Muscle layer of duodenum (tissue), 2 donors: ENCODE measurements at regions not wholly inside any gene's neighbourhood (a gene's known extent, or its start where the extent isn't known, plus 50 kb on each side); places are given as distances from the start of the nearest gene placed in this dataset.
"Not testable (repeated sequence)": the region's sequence is repeated elsewhere in the genome, so short reads cannot be mapped to it uniquely, and the experiment has no call there.

Experiments
- H3K27ac ChIP-seq: one replicate; pipeline ENCODE4 v1.7.0; 2013; ENCODE audit warnings: mild to moderate bottlenecking, low read length
- H3K27me3 ChIP-seq: one replicate; pipeline ENCODE4 v1.7.0; 2013; ENCODE audit warnings: low read depth, mild to moderate bottlenecking, control low read depth, low read length
- H3K36me3 ChIP-seq, 2 donors: one replicate each; pipeline ENCODE4 v1.7.0; 2013; ENCODE audit warnings: low read length in 2 of 2, control low read depth in 1 of 2, mild to moderate bottlenecking in 1 of 2; ENCODE audit not compliant: insufficient read depth in 2 of 2, control insufficient read depth in 1 of 2
- H3K4me1 ChIP-seq, 2 donors: one replicate each; pipeline ENCODE4 v1.7.0; 2013; ENCODE audit warnings: low read length in 2 of 2, mild to moderate bottlenecking in 2 of 2, control low read depth in 1 of 2, moderate library complexity in 1 of 2; ENCODE audit not compliant: insufficient read depth in 2 of 2, control insufficient read depth in 1 of 2
- H3K4me3 ChIP-seq, 2 donors: one replicate each; pipeline ENCODE4 v1.7.0; 2013; ENCODE audit warnings: low read length in 2 of 2, low read depth in 1 of 2, mild to moderate bottlenecking in 1 of 2
- H3K9me3 ChIP-seq, 2 donors: one replicate each; pipeline ENCODE4 v1.7.0; 2013; ENCODE audit warnings: low read length in 2 of 2, control low read depth in 1 of 2, mild to moderate bottlenecking in 1 of 2; ENCODE audit not compliant: control insufficient read depth in 1 of 2
- donor health status: healthy.

DNA sequence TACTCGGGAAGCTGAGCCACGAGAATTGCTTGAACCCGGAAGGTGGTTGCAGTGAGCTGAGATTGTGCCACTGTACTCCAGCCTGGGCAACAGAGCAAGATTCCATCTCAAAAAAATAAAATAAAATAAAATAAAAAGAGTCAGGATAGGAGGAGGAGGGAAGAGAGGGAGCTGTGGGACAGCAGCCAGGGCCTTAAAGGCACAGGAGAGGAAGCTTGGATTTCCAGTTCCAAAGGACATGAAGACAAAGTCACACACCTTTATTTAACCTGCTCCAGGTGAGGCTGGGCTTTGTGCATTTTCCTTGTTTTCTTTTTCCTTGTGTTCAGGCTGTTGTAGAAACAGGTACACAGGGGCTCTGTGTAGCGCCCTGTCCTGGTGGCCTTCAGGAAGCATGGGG lies 138.2 kb upstream of the HMX1 start:
- H3K4me3 ChIP-seq, H3K27ac ChIP-seq, H3K9me3 ChIP-seq, H3K36me3 ChIP-seq, H3K27me3 ChIP-seq, H3K4me1 ChIP-seq: not testable (repeated sequence)

- not testable (repeated sequence) for H3K27ac ChIP-seq, H3K27me3 ChIP-seq, H3K9me3 ChIP-seq, H3K4me3 ChIP-seq, H3K36me3 ChIP-seq, H3K4me1 ChIP-seq
These were observed 136.8 kb upstream of the HMX1 start for GRCh38 chr4:9008407-9008806.

GRCh38 chr4:9001153-9001552 lies 129.5 kb upstream of the HMX1 start:
- H3K27me3 ChIP-seq, H3K36me3 ChIP-seq: not testable (repeated sequence)
- peak overlapping the region in 1 of 2 donors; percentile 42 for H3K4me3 ChIP-seq

GRCh38 chr4:9000505-9001001 lies 128.9 kb upstream of the HMX1 start:
- peak overlapping the region in 1 of 2 donors; percentile 42 for H3K4me3 ChIP-seq
- H3K27me3 ChIP-seq, H3K9me3 ChIP-seq, H3K27ac ChIP-seq, H3K4me1 ChIP-seq, H3K36me3 ChIP-seq: not testable (repeated sequence)

More at GRCh38 chr4:9001153-9001552, 129.5 kb upstream of the HMX1 start:
- H3K4me1 ChIP-seq, H3K9me3 ChIP-seq, H3K27ac ChIP-seq: not testable (repeated sequence)

DNA sequence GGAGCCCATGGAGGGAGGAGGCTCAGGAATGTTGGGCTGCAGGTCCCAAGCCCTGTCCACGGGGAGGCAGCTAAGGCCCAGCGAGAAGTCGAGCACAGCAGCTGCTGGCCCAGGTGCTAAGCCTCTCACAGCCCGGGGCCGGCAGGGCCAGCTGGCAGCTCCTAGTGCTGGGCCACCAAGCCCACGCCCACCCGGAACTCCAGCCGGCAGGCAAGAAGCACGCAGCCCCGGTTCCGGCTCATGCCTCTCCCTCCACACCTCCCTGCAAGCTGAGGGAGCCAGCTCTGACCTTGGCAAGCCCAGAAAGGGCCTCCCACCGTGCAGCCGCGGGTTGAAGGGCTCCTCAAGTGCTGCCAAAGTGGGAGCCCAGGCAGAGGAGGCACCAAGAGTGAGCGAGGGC lies 121.3 kb upstream of the HMX1 start:
- H3K27ac ChIP-seq, H3K36me3 ChIP-seq, H3K4me1 ChIP-seq, H3K9me3 ChIP-seq, H3K27me3 ChIP-seq, H3K4me3 ChIP-seq: not testable (repeated sequence)

DNA sequence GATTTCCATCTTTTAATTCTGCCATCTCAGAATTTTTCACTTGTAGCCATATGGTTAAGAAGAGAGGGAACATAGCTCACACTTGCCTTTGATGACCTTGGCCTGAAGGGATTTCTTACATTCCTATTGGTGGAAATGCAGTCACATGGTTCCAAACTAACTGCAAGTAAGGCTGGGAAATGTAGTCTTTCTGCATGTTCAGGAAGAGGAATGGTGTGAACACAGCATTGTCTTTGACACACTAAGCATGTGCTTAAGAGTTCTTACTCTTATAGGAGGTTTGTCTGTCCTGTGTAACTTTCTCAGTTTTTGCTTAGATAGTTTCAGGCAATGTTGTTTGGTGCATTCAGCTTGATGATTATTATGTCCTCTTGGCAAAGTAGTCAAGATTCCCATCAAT lies 119.8 kb upstream of the HMX1 start:
- not testable (repeated sequence) for H3K4me1 ChIP-seq, H3K27ac ChIP-seq, H3K4me3 ChIP-seq, H3K27me3 ChIP-seq, H3K9me3 ChIP-seq, H3K36me3 ChIP-seq

DNA sequence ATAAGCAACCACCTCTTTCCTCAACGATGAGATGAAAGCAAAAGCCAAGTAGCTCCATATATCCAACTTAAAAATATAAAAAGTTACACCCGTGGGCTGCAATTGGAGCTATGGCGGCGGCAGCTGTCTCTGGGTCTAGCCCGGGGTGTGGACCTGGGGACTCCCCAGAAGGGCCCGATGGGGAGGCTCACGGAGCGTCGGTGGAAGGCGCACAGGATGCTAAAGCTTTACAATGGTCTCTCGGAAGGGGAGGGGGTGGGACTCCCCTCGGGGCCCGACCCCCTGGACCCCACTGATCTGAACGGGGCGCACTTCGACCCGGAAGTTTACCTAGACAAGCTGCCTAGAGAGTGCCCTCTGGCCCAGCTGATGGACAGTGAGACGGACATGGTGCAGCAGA lies 118.7 kb upstream of the HMX1 start:
- not testable (repeated sequence) for H3K9me3 ChIP-seq, H3K36me3 ChIP-seq, H3K4me3 ChIP-seq, H3K27me3 ChIP-seq, H3K27ac ChIP-seq, H3K4me1 ChIP-seq

- not testable (repeated sequence) for H3K27ac ChIP-seq, H3K36me3 ChIP-seq, H3K4me3 ChIP-seq, H3K4me1 ChIP-seq, H3K9me3 ChIP-seq, H3K27me3 ChIP-seq
These were observed 114.1 kb upstream of the HMX1 start for GRCh38 chr4:8985786-8986185.

- not testable (repeated sequence) for H3K27me3 ChIP-seq, H3K4me1 ChIP-seq, H3K36me3 ChIP-seq
These were observed 113.0 kb upstream of the HMX1 start for GRCh38 chr4:8984641-8985040.

GRCh38 chr4:8983921-8984320 lies 112.3 kb upstream of the HMX1 start:
- H3K27me3 ChIP-seq, result not testable (repeated sequence)

More at GRCh38 chr4:8984641-8985040, 113.0 kb upstream of the HMX1 start:
- H3K4me3 ChIP-seq, H3K9me3 ChIP-seq, H3K27ac ChIP-seq: not testable (repeated sequence)

DNA sequence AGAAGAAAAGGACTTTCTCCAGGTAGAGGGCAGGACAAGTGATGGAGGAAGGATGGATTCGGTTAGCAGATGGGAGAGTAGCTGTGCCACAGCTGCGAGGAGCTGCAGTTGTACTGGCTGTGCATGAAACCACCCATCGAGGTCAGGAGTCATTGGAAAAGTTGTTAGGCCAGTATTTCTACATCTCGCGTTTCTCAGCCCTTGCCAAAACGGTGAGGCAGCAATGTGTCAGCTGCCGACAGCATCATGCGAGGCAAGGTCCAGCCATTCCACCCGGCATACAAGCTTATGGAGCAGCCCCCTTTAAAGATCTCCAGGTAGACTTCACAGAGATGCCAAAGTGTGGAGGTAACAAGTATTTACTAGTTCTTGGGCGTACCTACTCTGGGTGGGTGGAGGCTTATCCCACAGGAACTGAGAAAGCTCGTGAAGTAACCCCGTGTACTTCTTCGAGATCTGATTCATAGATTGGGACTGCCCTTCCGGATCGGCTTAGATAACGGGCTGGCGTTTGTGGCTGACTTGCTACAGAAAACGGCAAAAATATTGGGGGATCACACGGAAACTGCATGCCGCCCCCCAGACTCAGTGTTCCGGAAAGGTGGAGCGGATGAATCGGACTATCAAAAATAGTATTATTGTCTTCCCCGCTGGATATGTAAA lies 105.0 kb upstream of the HMX1 start:
- not testable (repeated sequence) for H3K27me3 ChIP-seq, H3K4me1 ChIP-seq, H3K4me3 ChIP-seq, H3K36me3 ChIP-seq, H3K9me3 ChIP-seq, H3K27ac ChIP-seq

More at GRCh38 chr4:8983921-8984320, 112.3 kb upstream of the HMX1 start:
- not testable (repeated sequence) for H3K4me1 ChIP-seq, H3K4me3 ChIP-seq, H3K27ac ChIP-seq, H3K36me3 ChIP-seq, H3K9me3 ChIP-seq

- H3K4me1 ChIP-seq, H3K27me3 ChIP-seq, H3K4me3 ChIP-seq, H3K9me3 ChIP-seq, H3K27ac ChIP-seq, H3K36me3 ChIP-seq: not testable (repeated sequence)
These were observed 101.0 kb upstream of the HMX1 start for GRCh38 chr4:8972635-8973034.
